HUDEP-2 (cell line): ENCODE measurements at regions not wholly inside any gene's neighbourhood (a gene's known extent, or its start where the extent isn't known, plus 50 kb on each side); places are given as distances from the start of the nearest gene placed in this dataset.
"Not testable (repeated sequence)": the region's sequence is repeated elsewhere in the genome, so short reads cannot be mapped to it uniquely, and the experiment has no call there.

Source experiments
- DNase-seq, 76 experiments: peaks; one replicate each; lab custom pipeline; 2025; ENCODE audit not compliant: unreplicated experiment in 76 of 76; lab: John Stamatoyannopoulos, UW

DNA sequence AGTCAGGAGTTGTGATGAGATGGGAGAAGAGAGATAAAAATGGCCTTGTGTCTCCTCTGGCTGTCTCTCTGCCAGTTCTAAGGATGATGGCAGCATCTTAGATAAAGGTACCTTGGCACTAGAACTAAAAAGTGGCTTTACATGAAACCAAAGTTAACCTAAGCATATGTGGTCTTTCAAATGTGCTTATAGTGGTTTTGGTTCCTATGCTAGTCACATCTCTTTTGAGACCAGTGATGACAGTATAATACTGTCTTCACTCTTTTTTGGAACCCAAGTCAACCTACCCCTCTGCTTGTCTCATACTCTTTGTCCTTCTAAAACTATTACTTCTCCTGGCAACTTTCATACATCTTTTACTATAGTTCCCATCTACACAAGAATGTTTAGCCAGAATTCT, 142.2 kb upstream of the SATB1 start:
- DNase-seq: no peak

DNA sequence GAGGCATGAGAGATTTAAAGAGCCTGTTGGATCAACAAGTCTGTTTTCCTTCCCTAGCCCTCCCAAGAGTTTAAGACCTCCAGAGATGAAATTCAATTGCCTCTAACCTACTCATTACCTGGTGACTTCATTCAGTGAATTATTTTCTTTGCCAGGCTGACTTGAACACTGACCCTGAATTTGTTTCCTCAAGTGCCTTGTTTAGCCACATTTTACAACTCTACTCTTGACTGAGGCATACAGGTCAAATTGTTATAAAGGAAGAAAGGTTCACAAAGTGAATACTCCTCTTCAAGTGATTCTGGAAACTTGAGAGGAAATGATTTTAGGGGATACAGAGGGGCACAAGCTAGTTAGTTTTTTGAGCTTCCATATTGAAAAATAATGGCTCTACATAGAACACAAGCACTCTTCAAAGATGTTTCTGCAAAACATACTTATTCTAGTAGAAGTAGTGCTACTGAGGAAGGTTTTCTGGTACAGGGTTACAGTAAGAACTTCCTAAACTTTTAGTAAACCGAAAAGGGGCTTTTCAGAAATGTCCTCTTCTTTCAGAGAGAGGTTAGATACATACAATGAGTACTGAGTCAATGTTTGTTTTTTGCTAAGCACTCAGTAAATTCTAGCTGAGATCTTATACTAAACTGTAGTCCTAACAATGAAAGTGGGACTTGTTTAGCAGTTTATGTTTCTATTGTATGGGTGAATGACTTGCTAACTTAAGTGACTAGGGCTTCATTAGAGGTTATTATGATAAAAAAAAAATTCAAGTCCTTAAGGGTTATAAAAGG, 137.4 kb upstream of the SATB1 start:
- DNase-seq: no peak

DNA sequence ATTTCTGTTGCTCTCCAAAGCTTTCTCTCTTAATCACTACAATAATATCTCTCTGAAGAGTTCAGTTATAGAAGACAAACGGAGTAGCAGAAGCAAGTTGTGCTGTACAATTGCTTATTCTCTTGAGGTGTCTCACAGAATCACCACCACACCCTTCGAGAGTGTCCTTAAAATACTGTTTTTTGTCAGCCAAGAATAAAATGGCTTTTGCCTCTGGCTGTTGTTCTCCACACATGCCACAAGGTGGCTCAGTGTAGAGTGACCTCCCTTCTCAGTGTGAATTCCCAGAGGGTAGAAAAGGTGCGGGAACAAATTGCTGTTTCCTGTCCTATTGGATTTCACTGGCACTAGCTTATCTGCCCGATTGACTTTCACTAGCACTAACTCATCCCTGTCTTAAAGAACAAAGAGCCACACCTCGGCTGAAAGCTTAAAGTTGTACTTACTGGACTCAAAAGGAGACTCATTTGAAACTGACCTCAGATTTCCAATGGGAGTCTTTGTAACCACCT, 134.2 kb upstream of the SATB1 start:
- DNase-seq: peak in 17 of 76 experiments; percentile 2 to 36 (median 9)

DNA sequence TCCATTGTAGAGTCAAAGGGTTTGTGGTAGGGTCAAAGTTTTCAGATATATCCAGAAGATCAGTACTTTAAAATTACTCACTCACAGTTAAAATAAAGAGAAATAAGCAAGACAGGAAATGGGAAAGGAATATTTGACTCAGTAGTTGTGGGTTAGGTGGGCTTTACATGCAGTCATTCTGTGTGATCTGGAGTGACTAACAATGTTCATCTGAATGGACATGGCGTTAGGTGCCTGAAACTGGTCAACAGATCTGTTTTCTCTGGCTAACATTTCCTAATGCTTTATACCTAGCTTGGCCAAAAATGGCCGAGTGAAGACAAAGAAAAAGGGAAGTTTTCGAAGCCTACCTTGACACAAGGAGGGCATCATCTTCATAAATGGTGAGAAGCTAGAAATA, 133.4 kb upstream of the SATB1 start:
- no peak for DNase-seq

DNA sequence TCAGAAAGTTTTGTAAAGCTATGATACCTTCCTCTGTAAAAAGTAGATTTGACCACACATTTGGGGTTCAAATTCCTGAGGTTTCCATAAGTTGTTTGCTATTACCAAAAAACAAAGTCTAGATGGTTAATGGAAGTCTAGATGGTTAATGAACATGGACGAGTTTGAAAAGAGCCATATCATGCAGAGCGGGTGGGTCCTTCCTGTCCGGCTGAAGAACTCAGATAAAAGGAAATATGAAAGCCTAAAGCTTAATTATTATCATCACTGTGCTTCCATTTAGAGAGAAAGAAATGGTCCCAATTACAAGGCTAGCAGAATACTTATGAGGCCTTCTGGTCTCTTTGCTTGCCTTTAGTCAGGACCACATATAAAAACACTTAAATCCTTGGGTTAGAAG, 132.1 kb upstream of the SATB1 start:
- DNase-seq: peak in 10 of 76 experiments; percentile 2 to 25 (median 9)

DNA sequence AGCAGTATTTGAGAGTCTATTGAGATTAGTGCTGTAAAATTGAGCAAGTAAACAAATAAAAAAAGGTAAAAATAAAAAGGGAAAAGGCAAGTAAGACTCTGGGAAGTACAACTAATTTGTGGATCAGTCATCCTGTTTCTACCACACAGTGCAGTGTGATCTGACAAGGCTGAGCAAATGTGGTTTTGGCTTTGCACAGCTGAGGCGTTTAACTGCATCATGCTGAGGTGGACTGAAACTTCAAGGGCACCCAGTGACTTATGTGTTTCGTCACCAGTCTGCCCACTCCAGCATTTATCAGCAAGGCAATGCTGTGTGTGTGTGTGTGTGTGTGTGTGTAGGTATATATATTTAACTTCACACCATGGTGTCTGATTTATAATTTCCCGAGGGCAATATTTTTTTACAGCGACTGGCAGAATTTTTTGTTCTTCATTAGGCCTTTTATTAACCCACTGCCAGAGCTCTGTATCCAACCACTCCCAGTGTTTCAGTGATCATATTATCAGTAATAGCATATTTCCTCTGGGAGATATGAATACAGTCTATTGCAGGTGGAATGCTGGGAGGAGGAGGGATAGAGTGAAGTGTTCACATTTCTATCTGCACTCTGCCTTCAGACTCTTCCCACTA, 131.5 kb upstream of the SATB1 start:
- DNase-seq: peak in 6 of 76 experiments; percentile 1 to 14 (median 4)

DNA sequence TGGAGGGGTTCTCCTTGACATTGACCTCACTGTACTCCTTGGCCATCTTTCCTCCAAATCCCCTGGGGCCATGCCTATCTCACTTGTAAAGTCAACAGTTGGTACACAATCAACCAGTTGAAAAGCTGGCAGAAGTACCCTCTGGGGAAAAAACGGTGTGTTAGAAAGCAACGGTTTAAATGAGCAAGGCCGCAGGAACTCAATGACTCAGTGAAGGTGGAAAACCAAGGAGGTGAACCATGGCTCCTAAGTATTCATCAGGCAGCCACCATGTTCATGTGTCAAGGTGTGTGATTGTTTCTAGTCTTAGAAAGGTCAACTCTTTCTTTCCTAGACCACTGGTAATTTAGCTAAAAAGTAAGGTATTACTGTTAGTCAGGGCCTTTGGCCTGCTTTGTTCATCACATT, 130.9 kb upstream of the SATB1 start:
- DNase-seq: no peak

DNA sequence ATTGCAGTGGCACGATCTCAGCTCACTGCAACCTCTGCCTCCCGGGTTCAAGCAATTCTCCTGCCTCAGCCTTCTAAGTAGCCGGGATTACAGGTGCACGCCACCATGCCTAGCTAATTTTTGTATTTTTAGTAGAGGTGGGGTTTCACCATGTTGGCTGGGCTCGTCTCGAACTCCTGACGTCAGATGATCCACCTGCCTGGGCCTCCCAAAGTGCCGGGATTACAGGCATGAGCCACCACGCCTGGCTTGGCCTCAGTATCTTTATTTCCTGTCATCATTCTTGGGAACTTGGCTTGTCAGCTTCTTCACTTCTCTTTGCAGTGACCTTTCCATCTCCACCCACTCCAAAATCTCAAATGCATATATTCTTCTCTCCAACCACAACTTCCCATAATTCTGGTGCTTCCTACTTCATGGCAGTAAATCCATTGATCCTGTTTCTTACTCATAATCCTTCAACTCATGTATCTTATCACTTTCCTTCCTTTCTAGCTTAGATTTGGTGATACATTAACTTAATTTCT, 127.5 kb upstream of the SATB1 start:
- not testable (repeated sequence) for DNase-seq

DNA sequence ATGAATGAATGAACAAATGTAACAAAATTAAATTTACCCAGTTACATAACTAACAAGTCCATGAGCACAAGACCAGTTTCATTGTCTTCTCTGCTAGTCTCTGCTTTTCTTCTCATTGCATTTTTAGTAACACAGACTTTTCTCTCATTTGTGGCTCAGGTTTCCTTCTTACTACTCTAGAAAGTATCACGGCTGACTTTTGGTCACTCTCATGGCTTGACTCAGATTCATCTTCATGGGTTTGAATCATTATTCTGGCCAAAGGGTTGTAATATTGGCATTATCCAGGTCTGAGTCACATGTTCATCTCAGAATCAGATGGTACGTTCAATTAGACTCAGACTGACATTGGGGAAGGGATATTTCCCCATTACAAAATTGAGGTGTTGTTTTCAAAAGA, 121.5 kb upstream of the SATB1 start:
- no peak for DNase-seq

DNA sequence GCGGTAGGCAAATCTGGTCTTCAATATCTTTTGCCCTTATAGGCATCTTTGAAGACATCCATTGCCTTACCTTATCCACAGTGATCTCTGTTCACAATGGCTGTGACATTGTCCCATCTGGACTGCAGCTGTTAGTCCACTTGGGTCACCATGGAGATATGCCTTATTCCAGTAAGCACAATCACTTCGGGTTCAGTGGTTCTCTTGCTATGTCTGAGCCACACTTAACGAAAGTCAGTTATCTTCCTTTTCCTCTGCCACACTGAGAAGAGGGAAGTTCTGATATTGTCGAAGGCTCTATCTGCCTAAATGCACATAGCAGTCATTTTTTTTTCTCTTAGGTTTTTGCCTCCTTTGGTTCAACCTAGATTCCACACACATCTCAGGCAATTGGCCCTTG, 119.0 kb upstream of the SATB1 start:
- DNase-seq: no peak

DNA sequence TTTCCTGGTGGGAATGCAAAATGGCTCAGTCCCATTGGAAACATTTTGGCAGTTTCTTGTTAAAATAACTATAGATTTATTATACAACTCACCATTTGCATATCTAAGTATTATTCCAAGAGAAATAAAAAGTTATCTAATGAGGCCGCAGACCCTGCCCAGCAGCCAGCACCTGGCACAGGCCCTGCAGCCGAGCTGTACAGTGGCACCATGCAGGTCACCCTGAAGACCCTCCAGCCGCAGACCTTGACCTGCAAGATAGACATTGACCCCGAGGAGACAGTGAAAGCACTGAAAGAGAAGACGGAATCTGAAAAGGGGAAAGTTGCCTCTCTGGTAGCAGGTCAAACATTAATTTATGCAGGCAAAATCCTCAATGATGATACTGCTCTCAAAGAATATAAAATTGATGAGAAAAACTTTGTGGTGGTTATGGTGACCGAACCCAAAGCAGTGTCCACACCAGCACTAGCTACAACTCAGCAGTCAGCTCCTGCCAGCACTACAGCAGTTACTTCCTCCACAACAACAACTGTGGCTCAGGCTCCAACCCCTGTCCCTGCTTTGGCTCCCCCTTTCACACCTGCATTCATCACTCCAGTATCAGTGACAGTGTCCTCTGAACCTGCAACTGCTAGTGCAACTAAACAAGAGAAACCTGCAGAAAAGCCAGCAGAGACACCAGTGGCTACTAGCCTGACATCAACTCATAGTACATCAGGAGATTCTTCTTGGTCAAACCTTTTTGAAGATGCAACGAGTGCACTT, 113.5 kb upstream of the SATB1 start:
- DNase-seq: no peak

DNA sequence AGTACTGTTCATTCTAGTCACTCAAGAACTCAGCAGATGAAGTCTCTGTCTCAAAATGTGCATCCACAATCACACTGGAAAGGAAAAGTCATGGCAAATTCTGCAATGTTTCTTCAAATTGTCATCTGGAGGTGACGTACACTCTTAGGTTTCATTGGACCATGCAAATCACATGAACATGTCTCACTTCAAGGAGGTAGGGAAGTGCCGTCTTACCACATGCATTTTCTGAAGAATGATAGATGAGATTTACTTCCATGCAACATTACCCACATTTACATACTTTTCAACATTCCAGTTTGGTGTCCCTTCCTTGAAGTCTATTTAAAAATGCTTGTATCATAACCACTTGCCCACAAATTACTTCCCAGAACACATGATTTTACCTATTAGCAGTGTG, 107.9 kb upstream of the SATB1 start:
- no peak for DNase-seq

DNA sequence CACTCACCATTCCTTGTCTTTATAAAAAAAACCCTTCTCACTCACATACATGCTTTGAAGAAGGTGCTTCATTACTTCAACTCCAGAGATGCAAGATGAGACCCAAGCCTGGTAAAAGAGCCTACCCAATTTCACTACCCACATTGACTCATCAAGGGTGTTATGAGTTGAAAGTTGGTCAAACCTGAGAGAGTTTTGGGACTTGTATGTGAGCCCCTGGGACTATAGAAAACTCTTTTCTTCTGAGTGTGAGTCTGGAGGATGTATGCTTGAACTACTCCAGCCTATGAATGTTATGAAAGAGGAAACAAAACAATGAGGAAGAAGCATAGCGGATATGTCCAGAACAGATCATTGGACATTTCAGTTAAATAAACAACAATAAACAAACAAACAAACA, 106.5 kb upstream of the SATB1 start:
- no peak for DNase-seq

DNA sequence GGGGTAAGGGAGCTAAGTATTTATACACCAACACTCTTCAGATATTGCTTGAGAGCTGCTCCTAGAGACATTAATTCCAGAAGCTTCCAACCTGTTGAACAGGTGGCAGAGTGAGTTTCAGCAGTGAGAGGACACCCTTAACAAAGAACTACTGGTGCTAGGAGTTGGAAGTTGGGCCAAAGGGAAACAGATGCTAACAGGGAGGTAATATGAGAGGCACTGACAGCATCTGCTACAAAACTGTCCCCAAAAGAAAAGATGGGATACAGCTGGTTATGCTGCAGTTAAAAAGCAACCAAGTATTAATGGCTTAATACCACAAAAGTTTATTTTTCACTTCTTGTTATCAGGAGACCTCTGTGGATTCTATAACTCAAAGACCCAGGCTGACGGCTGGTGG, 104.5 kb upstream of the SATB1 start:
- DNase-seq: no peak

DNA sequence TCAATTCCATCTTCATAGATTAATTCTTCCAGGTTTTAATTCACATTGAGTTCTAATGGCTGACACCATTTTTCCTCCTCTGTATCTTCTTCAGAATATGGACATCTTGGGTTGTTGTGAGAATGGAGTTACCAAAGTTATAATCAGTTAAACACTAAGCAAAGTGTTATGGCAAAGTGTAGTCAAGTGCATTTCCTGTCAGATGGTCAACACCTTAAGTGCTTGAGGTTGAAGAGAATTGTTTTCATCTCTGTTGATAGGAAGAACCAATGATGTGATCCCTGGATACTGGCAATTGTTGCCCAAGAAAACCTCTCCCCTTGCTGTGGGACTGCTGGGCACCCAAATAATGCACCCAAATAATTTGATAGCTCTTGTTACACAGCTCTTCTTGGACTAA, 102.6 kb upstream of the SATB1 start:
- DNase-seq: no peak

DNA sequence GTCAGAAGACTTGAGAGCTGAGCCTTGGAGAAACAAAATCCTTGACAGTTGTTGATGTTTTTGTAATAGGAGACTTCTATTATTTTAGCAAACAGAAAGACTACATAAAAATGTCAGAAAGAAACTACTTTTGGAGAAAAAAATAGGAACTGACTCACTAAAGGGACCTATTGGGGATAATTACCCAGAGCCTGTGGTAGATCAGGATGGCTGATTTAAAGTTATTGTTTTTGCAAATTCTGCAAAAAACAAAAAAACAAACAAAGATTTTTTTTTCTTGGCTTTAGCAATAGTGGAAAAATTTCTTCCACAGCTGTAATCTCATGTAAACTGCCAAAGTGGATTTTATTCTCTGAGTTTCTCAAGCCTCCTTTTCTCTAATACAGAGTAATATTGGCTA, 101.5 kb upstream of the SATB1 start:
- no peak for DNase-seq

DNA sequence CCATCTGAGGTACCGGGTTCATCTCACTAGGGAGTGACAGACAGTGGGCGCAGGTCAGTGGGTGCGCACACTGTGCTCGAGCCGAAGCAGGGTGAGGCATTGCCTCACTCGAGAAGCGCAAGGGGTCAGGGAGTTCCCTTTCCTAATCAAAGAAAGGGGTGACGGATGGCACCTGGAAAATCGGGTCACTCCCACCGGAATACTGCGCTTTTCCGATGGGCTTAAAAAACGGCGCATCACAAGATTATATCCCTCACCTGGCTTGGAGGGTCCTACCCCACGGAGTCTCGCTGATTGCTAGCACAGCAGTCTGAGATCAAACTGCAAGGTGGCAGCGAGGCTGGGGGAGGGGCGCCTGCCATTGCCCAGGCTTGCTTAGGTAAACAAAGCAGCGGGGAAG, 91.0 kb upstream of the SATB1 start:
- not testable (repeated sequence) for DNase-seq

DNA sequence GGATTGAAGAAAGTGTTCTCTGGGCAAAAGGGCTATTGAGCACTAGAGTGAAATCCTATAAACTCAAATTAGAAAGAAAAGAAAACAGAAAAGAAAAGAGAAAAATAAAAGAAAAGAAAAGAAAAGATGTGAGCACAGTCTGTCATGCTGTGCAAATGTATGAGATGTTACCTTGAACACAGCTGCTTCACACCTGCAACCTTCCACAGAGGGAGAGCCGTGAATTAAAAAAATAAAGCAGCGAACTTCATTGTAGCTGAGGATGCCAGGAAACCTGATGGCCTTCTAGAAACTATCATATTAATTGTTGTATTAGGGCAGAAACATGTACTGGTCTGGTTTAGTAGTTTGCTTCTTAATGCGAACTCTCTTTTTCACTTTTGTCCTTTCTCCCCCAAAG, 88.0 kb upstream of the SATB1 start:
- no peak for DNase-seq

DNA sequence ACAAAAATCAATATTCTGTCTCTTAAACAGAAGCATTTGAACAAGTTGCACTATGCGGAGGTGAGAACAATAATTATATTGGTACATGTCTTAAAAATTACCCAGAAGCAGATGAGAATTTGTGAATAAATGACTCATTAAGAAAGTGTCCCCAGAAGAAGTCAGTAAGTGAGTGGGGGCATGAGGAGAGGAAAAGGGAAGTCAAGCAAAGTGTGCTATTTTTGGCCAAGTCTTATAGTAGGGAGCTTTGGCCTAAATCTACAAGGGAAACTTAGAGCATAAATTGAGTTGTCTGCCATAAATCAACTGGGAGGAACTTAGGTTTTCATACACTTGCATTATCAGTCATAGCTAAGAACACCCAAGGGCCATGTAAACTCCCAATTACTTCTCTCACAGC, 86.9 kb upstream of the SATB1 start:
- no peak for DNase-seq

DNA sequence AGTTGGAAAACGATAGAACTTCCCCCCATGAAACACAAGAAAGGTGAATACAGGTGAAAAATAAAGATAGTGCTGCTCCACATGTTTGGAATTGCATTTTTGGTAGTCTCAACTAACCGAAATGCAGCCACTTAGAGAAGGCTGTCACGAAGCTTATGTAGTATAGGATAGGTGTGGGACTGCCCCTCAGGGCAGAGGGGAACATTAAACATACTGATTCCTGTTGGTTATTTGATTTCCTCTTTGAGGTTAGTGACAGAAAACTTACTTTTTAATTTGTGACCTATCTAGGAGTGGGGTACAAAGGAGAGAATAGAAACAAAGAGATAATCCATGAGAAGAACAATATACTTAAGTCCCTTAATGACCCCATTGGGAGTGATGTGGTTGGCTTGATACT, 85.8 kb upstream of the SATB1 start:
- DNase-seq: no peak

DNA sequence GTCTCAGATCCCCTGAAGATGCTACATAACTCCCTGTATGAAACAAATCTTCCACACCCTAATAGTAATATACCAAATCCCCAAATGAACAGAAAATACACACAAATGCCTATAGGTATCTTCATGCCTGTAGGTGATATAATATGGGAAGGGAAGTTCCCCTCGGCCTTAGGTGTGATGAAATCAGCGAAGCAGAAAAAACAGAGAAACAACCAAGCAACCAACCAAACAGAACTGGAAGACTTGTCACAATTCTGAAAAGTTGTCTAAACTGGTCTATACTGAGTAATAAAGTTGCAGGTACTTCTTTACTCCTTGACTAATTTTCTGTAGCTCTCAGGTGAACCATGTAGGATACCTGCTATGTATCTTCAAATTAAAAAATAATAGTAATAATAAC, 82.2 kb upstream of the SATB1 start:
- DNase-seq: no peak
